ENCODE measurements at regions not wholly inside any gene's neighbourhood (a gene's known extent, or its start where the extent isn't known, plus 50 kb on each side); places are given as distances from the start of the nearest gene placed in this dataset.

DNA sequence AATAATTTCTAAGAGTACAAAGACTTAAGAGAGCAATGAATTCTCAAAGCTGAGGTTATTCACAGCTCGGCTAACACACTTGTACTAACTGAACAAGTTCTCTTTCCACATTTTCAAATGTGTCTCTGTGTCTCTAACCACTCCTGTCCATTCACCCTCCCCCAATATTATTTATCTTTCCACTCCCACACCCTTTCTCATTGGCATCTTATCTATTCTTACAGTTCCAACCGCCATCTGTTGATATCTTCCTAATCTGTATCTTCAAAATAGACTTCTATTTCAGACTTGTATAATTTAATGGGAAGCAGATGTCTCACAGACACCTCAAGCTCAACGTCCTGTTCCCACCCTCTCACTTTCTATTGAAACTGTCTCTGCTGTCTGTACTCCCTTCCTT is 205.9 kb downstream of the ANXA1 start:
- no peak for DNase-seq (ENCODE audit: low read depth)
- H3K4me3 ChIP-seq (ENCODE audit: low read depth, low read length) = no peak overlapping the region
- TF ChIP-seq, protein P1, sequence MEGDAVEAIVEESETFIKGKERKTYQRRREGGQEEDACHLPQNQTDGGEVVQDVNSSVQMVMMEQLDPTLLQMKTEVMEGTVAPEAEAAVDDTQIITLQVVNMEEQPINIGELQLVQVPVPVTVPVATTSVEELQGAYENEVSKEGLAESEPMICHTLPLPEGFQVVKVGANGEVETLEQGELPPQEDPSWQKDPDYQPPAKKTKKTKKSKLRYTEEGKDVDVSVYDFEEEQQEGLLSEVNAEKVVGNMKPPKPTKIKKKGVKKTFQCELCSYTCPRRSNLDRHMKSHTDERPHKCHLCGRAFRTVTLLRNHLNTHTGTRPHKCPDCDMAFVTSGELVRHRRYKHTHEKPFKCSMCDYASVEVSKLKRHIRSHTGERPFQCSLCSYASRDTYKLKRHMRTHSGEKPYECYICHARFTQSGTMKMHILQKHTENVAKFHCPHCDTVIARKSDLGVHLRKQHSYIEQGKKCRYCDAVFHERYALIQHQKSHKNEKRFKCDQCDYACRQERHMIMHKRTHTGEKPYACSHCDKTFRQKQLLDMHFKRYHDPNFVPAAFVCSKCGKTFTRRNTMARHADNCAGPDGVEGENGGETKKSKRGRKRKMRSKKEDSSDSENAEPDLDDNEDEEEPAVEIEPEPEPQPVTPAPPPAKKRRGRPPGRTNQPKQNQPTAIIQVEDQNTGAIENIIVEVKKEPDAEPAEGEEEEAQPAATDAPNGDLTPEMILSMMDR (IDR thresholded peaks at IDR 0.05; ENCODE audit: insufficient read depth, low read depth, low read length, missing control alignments) = no peak

DNA sequence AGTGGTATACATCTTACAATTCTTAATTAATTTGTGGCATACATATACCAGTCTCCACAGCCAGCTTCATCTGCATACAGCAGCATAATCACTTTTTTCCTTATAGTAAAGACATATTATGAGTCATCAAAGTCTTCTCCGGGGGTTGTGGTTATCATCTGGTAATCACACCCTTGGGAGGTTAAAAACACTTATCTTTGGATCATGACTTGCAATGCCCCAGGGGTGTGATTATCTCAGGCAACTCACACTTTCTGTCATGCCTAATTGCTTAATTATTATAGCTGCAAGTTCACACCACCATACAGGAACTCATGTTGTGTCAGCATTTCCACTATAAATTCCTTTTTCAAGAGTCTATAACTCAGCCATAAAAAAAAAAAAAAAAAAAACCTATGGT is 218.4 kb downstream of the ANXA1 start:
- H3K4me3 ChIP-seq (ENCODE audit: low read depth, low read length) = no peak overlapping the region
- TF ChIP-seq, protein P1 (IDR thresholded peaks at IDR 0.05; ENCODE audit: insufficient read depth, low read depth, low read length, missing control alignments) = no peak
- no peak for DNase-seq (ENCODE audit: low read depth)

DNA sequence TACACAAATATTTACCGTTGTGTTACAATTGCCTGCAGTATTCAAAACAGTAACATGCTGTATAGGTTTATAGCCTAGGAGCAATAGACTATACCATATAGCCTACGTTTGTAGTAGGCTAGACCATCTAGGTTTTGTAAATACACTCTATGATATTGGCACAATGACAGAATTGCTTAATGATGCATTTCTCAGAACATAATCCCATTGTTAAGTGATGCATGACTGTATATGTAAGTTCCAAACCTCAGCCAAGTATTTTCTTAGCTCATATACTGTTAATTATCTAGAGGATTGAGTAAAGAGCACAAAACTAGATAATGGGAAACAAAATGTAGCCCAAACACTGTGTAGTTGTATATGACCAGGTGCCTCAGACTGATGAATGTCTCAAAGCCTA is 220.1 kb downstream of the ANXA1 start:
- H3K4me3 ChIP-seq (ENCODE audit: low read depth, low read length) = no peak overlapping the region
- DNase-seq (ENCODE audit: low read depth) = no peak
- TF ChIP-seq, protein P1 (IDR thresholded peaks at IDR 0.05; ENCODE audit: insufficient read depth, low read depth, low read length, missing control alignments) = no peak

DNA sequence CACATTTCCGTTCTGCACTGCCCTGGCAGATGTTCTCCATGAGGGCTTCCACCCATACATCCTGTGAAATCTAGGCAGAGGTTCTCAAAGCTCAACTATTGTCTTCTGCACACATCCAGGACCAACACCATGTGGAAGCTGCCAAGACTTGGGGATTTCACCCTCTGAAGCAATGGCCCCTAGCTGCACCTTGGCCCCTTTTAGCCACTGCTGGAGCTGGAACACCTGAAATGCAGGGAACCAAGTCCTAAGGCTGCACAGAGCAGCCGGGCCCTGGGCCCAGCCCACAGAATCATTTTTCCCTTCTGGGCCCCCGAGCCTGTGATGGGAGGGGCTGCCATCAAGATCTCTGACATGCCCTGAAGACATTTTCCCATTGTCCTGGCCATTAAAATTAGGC is 228.7 kb downstream of the ANXA1 start:
- DNase-seq (ENCODE audit: low read depth) = no peak
- H3K4me3 ChIP-seq (ENCODE audit: low read depth, low read length) = no peak overlapping the region
- TF ChIP-seq, protein P1 (IDR thresholded peaks at IDR 0.05; ENCODE audit: insufficient read depth, low read depth, low read length, missing control alignments) = no peak

DNA sequence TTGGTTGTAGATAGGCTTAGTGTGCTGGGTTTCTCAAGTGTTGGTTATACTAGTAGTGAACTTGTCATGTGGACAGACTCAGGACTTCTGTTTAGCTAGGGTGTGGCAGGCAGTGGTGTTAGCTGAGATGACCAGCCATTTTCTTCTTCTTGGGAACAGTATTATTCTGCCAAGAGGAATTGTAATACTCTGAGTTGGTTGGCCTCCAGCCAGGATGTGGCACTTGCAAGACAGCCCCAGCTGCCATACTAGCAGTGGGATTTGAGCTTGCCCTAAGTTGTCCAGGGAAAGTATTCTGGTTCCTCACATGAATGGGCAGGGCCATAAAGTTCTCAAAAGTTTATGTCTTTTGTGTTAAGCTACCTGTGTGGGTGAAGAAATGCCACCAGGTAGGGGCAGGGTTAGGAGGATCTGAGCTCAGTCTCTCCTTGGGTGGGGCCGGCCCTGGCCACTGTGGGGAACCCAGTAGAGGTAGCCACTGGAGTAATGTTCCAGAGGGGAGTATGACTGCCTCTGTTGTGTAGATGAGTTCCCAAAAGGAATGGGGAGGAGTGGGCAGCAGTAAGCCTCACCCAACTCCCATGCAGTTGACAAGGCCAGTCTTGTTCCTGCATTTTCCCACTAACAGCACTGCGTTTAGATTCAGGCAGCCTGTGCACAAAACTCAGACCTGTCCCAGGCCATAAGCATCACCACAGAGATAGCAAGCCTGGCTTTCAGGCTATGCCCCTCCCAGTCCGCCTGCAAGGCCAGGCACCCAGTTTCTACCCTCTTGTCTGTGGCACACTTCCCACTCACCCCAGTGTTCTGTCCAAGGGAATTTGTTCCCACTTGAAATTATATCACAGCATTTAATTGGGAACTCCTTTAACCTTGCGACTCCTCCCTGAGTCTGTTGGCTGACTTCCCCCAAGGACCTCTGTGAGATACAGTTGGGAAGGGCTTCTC is 250.7 kb downstream of the ANXA1 start:
- no peak for DNase-seq (ENCODE audit: low read depth)
- no peak overlapping the region for H3K4me3 ChIP-seq (ENCODE audit: low read depth, low read length)
- TF ChIP-seq, protein P1 (IDR thresholded peaks at IDR 0.05; ENCODE audit: insufficient read depth, low read depth, low read length, missing control alignments) = no peak

DNA sequence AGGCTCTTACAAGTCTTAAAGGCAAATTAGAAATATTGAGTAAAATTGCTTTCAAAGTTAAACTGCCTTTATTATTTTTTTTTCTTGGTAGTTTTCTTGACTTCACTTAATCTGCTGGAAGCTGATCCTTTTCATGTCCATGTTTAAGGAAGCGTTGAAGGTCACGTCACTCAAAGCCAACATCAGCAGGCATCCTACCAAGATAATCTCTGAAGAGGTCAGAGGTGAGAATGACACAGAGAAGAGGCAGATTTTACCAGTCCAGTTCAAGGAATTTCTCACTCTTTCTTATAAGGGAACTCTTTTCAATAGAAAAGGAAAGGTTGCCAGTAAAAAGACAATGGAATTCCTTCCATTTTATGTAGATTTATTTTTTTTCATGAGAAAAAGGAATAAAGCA is 259.8 kb downstream of the ANXA1 start:
- no peak for DNase-seq (ENCODE audit: low read depth)
- TF ChIP-seq, protein P1 (IDR thresholded peaks at IDR 0.05; ENCODE audit: insufficient read depth, low read depth, low read length, missing control alignments) = no peak

More for the DNA sequence above, 259.8 kb downstream of the ANXA1 start:
- no peak overlapping the region for H3K4me3 ChIP-seq (ENCODE audit: low read depth, low read length)
